Stimulated activated CD4-positive, alpha-beta T cell treated with anti-CD3 and anti-CD28 coated beads, Interleukin-2, amount 100 ng/mL, for 24 hours (primary cell): ENCODE measurements at regions not wholly inside any gene's neighbourhood (a gene's known extent, or its start where the extent isn't known, plus 50 kb on each side); places are given as distances from the start of the nearest gene placed in this dataset.

ENCODE experiments used
- DNase-seq, 2 donors: peaks; one replicate each; pipeline ENCODE4 v3.0.0-alpha.2; 2020

DNA sequence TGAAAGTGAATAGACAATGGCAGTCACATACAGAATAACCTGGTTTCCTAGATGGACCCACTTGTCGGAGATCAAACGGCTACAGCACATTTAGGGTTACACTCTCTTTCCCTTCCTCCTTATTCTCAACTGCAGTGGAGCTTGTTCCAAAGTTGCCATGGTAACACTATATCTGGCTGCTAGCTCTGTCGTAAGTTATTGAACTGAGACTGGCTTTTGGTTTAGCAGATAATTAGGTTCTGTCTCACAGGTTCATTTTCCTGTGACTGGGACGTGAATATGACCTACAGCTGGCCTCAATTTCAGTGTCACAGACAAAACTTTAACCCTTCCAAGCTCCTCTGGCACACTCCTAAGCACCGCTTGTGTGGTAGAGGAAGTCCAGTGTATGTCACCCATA, 875.8 kb downstream of the USP25 start:
- DNase-seq, result no peak

DNA sequence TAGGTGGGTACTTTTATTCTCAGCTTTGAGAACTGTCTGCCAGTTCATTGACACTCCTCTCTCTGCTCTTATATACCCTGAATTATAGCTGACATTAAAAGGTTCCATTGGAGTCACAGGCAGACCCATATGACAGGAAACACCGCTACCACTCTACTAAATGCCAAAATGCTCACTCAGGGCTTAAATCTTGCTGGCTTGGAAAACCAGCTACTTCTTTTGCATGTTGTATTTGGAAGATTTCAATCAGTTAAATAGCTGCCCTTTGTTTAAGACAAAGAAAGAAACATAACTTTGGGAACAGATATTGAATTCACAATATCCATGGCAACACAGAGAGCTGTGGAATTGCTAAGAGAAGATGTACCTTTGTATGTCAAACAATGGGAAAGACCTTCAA, 876.5 kb downstream of the USP25 start:
- no peak for DNase-seq

DNA sequence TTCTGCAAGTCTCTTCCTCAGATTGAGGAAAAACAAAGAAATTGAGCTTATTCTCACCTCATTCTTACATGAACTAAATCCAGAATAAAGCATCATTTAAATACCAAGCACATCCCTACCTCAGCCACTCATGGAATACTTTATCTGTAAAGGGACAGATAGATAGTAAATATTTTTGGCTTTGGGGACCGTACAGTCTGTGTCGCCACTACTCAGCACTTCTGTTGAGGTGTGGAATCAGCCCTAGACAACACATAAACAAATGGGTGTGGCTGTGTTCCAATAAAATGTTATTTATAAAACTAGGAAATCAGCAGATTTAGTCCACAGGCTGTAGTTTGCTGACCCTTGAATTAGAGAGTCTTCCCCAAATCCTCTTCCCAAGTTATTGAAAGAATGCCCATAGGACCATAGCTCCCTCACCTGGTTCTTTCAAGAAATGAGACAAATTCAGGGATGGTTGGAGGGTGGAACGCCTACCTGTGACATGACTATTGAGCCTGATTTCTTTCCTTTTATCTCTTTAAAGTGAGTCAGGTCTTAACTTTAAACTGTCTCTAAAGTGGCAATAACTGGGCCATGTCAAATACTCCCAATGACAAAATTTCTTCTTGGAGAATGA, 878.5 kb downstream of the USP25 start:
- DNase-seq, result no peak

DNA sequence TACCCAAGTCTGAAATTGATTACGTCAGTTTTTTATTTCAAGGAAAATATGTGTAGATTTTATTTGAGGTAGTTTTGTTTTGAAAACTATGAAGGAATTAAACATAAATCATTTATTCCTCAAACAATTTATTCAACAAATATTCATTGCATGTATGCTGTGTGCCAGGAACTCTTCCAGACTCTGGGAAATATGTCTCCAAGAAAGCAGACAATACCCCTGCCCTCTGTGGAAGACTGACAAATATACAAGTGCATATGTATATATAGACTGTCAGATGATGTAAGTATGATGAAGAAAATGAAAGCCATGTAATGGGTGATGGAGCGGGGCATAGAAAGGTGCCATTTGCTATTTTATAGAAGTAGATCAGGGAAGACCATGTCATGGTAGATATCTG, 889.5 kb downstream of the USP25 start:
- DNase-seq, result no peak

DNA sequence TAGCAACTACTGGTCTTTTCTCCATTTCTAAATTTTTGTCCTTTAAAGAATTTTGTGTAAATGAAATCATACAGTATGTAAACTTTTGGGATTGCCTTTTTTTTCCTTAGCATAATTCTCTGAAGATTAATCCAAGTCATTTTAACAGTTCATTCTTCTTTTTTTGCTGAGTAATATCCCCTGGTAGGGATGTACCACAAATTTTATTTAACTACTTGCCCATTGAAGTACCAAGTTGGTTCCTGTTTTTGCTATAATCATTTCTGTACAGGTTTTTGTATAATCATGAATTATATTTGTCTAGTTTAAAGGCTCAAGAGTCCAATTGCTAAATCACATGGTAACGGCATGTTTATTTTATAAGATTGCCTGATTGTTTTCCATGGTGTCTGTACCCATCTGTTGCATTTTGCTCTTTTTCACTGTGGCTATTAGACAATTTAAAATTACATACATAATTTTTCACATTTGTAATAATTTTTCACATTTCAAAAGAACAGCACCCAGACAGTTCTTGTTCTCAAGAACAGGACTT, 891.1 kb downstream of the USP25 start:
- no peak for DNase-seq

DNA sequence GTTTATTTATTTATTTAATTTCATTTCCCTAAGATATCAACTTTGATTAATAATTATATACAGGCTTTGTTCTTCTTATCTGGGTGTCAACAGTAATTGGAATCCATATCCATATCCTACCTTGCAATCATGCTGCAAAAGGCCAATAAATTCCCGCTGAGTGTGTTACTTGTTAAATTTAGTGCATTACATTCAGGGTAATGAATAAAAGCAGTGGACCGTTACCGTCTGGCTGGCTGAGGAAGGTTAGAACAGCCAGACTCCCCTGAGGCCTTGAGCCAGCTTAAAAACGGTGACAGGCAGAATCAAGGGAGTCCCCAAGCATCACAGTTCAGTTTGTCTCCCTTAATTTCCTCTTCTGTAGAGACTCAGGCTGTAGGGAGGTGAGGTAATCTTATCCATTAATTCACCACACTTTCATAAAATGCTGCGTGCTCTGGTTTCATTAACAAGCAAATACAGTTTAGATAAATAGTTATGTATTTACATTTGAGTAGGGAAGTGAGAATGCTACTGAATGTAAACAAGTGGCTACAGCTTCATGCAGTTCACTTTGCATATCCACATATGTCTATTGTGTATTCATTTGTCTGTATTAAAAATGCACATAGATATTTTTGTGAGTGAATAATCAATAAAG, 888.2 kb upstream of the CXADR start:
- no peak for DNase-seq

DNA sequence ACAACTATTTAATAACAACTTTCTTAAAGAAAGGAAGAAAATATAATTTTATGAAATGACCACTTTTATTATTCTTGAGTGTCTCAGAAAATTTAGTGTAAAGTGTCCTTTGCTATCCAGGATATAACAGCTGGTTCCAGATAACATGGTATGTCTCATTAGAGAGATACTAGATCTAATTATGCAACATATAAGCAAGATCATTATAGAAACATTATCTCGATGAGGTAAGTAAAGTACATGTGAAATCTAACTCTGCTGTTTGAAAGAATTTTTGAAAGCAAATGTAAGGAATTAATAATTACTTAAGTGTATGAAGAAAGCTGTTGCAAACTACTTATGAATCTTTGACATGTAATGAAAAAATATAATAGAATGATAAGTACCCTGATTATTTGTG, 887.4 kb upstream of the CXADR start:
- no peak for DNase-seq

DNA sequence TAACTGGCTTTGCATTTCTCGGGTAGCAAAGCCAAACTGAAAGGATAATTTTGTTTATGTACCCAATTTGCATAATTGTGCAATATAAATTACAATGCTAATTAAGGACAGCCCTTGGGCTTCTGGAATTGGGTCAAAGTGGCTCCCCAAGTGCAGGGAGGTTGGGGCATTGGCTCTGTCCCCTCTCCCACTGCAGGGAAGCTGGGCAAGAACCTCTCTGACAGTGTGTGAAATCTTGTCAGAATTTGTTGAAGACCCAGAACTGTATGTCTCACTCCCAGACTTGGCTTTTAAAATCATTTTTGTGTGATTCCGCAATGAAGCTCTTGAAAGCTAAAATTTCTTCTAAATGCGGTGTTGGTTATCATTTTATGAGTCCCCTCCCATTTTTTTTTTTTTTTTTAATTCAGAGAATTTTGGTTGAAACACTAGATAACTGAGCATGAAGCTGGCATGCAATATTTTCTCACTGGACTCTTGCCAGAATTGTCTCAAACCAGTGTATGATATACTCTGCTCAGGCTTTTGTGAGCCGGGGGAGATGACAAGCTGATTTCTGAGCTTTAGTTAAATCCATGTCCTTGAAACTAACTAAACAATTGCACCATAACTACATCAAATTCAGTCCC, 878.9 kb upstream of the CXADR start:
- DNase-seq, result no peak

DNA sequence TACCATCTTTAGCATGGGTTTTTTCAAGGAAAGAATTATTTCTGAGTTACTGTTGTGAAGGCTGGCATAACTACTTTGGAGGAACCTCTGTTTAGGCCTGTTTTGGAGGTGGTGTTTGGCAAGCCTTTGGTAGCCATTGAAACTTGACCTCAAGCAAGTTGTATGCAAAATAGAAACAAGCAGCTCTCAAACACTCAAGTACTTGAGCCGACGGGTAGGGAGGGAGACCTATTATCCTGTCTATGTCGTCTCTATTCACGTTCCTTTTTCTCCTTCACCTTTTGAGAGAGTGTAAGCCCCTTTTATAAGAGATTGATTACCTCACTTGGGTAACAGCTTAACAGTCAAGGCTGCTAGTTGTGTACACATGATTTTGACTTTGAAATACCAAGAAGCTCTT, 878.3 kb upstream of the CXADR start:
- no peak for DNase-seq

DNA sequence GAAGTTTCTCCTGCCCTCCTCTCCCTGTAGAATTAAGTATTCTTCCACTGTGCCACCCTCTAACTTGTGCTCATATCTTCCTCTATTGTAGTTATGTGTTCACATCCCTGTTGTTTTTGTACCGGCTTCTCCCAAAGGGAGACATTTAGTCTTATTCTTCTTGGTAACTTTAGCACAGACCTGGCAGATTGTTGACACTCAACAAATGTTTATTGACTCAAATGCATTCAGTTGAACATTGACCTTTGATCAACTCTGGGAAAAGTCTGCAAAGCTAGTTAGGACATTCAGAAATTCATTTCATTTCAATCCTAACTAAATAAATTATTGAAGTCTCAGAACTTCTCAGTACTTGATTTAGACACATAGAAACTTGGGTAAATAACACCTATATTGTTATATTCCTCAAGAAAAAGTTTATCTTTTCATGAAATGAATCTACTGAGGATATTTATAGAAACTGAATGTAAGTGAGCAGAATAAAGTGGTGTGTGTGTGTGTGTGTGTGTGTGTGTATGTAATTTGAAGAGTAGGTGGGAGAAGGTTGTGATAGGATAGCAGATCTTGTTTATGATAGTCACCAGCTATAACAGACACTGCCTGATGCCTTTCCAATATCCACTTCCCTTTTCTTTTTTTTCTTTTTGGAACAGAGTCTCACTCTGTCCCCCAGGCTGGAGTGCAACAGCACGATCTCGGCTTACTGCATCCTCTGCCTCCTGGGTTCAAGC, 872.4 kb upstream of the CXADR start:
- DNase-seq, result no peak

DNA sequence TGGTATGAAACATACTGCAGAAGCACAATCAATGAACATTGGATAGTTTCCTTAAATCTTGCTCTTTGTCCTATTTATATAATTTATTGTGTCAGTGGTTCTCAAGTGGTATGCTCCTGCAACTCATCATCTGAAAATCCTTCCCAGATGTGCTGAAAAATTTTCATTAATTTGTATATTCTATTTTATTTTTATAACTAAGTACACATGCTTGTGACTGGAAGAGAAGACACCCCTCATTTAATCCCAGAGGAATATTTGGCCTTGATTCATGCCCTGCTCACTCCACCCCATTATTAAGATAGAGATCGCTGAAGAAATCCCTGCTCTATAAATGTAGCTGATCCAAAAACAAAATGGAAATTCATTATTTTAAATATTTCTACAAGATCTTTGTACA, 870.5 kb upstream of the CXADR start:
- DNase-seq, result no peak

DNA sequence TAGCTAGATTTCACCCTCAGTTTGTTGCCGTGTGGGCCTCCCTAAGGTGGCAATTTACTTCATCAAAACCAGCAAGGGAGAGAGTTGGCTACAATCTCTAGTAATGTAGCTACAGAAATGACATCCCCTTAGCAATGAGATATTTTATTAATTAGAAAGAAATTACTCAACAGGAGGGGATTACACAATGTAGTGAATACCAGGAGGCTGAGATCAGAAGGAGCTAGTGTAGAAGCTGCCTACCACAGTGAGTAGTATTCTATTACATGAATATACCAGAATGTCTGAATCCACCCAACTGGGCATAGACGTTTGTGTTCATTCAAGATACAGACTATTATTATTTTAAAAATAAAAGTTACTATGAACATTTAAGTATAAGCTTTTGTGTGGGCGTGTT, 868.2 kb upstream of the CXADR start:
- no peak for DNase-seq

DNA sequence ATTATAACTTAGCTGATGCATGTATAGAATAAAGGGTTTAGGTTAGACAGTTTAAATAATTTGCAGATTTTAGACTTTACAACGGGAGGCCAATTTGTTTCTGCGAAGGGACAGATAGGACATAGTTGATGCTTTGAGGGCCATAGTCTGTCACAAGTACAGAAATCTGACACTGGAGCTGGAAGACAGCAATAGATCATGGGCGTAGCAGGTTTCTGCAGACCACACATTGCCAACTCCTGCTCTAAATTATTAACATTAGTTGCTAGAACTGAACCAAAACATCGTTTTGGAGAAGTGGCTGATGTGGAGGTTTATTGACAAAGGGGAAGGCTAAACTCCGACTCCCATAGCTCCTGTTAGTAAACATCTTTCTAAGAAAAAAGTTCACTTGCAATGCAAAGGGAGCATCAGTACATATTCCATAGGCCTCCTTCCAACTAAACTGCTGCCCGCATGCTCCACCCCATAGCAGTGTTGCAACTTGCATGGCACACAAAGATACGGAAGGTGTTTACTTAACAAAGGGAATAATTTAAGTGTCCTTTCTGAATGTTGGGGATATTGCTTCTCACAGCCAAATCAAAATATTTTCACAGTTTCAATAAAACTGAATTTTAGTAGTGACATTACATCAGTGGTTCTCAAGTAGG, 862.0 kb upstream of the CXADR start:
- DNase-seq, result no peak

DNA sequence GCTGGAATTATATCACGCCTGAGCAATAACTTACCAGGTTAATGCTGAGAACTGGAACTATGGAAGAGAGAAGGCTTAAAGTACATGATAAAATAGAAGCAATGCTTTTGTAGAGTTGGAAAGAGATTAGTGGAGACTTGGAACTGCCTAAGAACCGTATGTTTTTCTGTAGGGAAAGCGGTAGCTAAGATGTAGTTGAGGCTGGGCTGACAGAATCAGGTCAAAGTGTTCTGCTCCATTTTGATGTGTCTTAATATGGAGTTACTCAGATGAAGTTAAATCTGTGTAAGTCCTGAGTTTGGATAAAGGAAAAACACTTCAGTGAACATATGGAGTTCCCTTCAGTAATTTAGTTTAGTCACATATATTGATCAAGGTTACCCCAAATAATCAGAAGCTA, 860.9 kb upstream of the CXADR start:
- no peak for DNase-seq

DNA sequence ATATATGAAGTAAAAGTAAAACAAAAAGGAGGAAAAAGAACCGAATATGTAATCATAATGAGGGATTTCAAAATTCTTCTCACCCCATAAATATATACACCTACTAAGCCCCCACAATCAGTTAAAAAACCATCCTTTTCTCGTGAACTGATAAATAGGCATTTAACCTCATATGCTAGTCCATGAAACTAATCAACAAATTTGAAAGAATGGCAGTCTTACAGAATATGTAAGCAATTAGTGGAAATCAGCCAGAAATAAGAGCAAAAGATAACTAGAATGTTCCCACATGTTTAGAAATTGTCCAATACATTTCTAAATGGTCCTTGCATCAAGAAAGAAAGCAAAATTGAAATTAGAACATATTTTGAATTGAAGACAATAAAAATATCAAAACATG, 849.4 kb upstream of the CXADR start:
- DNase-seq, result no peak

DNA sequence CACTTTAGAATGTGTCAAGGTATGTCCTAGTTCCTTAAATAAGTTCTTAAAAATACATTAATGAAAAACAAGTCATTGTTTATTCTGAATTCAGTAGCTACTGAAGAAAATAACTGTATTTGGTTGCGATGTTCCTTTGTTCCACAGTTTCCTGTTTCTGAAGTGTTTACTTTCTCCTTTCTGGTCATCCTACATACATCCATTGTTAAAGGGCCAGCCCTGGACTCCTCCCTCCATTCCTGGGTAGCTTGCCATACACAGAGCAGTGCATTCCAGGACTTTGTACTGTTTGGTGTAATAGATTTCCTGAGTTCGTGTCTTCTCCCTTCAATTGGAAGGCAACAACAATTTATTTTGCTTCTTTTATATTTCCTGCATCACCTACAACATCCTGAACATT, 845.4 kb upstream of the CXADR start:
- DNase-seq, result no peak

DNA sequence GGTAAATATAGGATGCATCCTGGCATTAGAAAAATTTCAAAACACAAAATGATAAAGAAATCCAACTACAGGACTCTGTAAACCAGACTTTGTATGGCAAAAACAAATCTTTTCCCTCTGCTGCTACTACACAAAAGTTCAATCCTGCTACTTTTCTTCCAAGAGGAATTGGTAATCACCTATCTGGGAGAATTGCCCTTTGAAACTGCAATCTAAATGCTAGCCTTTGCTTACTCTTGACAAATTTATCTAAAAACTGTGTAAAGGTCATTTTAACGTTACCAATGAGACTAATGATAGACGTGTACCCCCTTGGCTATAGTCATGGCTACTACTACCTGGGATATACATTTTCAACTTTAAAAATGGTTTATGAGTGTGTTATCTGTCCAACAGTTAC, 837.9 kb upstream of the CXADR start:
- no peak for DNase-seq

DNA sequence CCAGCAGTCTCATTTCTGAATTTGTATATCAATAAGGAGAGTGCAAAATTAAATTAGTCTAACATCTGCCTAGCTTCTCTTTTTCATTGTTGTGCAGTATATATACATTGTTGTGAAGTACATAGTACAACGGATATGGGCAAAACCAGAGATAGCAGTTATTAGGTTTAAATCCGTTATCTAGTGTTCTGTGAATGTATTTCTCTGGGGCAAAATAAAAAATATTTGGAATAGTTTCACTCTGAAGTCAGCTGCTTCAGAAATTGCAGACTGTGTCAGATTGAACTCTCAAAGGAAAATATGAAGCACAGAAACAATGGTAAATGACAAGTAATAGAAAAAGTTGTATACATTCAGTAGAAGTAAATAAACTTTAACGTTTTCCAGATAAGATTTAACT, 836.5 kb upstream of the CXADR start:
- no peak for DNase-seq

DNA sequence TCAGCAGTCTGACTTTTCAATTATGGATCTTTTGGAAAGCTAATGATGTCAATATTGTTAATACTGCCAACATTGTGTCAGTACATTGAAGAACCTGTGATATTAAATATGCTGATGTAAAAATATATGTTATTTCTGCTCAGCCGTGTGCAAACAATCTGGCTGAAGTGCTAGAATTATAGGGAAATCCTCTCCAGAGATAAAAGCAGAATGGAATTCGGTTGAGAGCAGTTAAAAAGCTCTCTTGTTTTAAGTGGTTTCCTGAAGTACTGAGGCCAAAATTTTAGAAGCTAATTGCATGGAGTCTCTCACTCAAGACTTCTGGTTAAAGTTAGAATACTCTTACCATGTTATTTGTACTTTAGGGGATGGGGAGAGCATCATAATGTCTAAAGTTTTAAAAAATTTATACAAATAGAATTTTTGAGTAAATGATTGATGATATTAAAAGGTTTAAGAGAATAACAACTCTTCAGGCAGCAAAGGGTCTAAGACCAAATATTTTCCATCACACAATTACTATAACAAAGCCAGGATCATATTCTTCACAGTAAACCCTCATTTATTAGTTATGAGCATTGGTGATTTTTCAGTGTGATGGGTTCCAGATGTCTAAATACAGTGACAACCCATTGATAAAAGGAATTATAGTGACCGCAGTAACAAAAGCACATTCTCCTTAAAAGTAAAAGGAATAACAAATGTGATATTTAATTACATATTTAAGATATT, 834.2 kb upstream of the CXADR start:
- no peak for DNase-seq

DNA sequence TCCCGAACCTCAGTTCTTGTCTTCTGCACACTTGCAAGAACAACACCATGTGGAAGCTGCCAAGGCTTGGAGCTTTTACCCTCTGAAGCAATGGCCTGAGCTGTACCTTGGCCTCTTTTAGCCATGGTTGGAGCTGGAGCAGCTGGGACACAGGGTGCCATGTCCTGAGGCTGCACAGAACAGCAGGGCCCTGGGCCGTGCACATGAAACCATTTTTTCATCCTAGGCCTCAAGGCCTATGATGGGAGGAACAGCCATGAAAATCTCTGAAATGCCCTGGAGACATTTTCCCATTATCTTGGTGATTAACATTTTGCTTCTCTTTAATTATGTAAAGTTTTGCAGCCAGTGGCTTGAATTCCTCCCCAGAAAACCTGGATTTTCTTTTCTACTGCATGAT, 817.8 kb upstream of the CXADR start:
- DNase-seq, result no peak

DNA sequence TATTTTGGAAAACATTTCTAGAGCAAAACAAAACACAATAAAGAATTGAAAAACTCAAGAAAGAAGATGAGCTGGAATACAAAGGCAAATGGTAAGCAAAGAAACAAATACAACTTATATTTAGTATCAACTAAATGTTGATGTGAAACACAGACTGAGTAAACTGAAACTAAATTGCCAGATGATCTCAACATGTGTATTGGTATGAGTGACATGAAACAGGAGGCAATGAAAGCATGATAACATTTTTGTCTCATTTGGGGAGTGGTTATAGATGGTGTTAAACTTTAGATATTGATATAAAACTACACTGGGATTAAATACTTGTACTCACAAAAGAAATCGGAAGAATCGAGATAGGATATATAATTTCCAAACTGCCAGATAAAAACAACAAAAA, 805.6 kb upstream of the CXADR start:
- DNase-seq, result no peak

DNA sequence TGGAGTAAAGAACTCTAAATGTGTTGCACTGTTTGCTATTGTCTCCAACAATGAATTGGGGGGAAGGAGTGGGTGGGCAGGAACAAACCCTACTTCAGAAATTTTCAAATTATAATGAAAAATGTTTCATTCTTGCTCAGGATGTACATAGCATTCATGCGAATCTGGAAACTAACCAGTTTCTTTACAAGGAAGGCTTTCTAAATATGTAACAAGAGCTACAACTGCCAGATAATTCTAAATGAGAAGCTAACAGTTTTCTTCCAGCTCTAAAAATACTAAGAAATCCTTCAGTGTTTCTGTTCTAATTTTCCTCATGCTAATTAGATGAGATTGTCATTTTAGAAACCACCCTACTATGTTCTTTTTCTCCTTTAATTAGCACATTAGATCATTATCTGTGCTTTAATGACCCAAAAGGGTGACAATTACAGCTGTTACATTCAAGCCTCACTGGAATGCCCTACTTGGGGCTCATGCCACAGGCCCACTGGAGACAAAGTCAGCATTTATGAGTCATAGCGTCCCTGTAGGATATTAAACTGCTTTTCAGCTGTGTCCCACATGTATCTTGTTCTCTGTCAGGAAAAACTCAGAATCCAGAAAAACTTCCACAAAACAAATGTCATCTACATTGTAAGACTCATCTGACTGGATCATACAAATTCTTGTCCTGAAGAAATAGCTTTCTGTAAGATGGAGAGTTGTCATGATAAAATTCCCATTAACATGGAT, 804.6 kb upstream of the CXADR start:
- no peak for DNase-seq
